Trophoblast cell (in vitro differentiated cells and primary cell): ENCODE measurements at regions not wholly inside any gene's neighbourhood (a gene's known extent, or its start where the extent isn't known, plus 50 kb on each side); places are given as distances from the start of the nearest gene placed in this dataset.
A peak's percentile ranks its signal among the peaks of the same experiment; 100 is the strongest.

ENCODE experiments used
- DNase-seq, 2 donors: peaks; one replicate each; pipeline ENCODE4 v3.0.0-alpha.2; 2016
- H2AFZ ChIP-seq: 2 replicates; pipeline ENCODE4 v1.6.1; 2013; ENCODE audit warnings: low read length, moderate library complexity, mild to moderate bottlenecking; ENCODE audit not compliant: insufficient read depth, poor library complexity
- H2AK5ac ChIP-seq: 2 replicates; pipeline ENCODE4 v1.6.1; 2013; ENCODE audit warnings: mild to moderate bottlenecking, low read length
- H2BK120ac ChIP-seq: 2 replicates; pipeline ENCODE4 v1.6.1; 2013; ENCODE audit warnings: low read length, mild to moderate bottlenecking, moderate library complexity; ENCODE audit not compliant: insufficient read depth, poor library complexity
- H2BK12ac ChIP-seq: 2 replicates; pipeline ENCODE4 v1.6.1; 2013; ENCODE audit warnings: mild to moderate bottlenecking, low read length, moderate library complexity
- H2BK5ac ChIP-seq: 2 replicates; pipeline ENCODE4 v1.6.1; 2013; ENCODE audit warnings: low read length, low read depth, moderate library complexity, mild to moderate bottlenecking; ENCODE audit not compliant: poor library complexity
- H3K14ac ChIP-seq: 2 replicates; pipeline ENCODE4 v1.6.1; 2013; ENCODE audit warnings: mild to moderate bottlenecking, low read length
- H3K18ac ChIP-seq: 2 replicates; pipeline ENCODE4 v1.6.1; 2013; ENCODE audit warnings: mild to moderate bottlenecking, low read length
- H3K23ac ChIP-seq: 2 replicates; pipeline ENCODE4 v1.6.1; 2013; ENCODE audit warnings: low read length
- H3K27ac ChIP-seq: 2 replicates; pipeline ENCODE4 v1.5.1; 2013; ENCODE audit warnings: low read depth, mild to moderate bottlenecking, inconsistent platforms, low read length, moderate library complexity
- H3K27me3 ChIP-seq: 2 replicates; pipeline ENCODE4 v1.6.1; 2013; ENCODE audit warnings: inconsistent platforms, mild to moderate bottlenecking, low read length, moderate library complexity; ENCODE audit not compliant: insufficient read depth
- H3K36me3 ChIP-seq, 2 experiments: 1 replicate in 1 of 2; 2 replicates in 1 of 2; pipeline ENCODE4 v1.6.1; 2013; ENCODE audit warnings: low read length in 2 of 2, mild to moderate bottlenecking in 2 of 2, moderate library complexity in 1 of 2; ENCODE audit not compliant: insufficient read depth in 2 of 2, control insufficient read depth in 1 of 2
- H3K4ac ChIP-seq: 2 replicates; pipeline ENCODE4 v1.6.1; 2013; ENCODE audit warnings: low read depth, mild to moderate bottlenecking, low read length, moderate library complexity
- H3K4me1 ChIP-seq, 2 experiments: 1 replicate in 1 of 2; 2 replicates in 1 of 2; pipeline ENCODE4 v1.6.1; 2013; ENCODE audit warnings: low read length in 2 of 2, mild to moderate bottlenecking in 2 of 2, moderate library complexity in 1 of 2; ENCODE audit not compliant: insufficient read depth in 2 of 2, control insufficient read depth in 1 of 2
- H3K4me2 ChIP-seq: 2 replicates; pipeline ENCODE4 v1.6.1; 2013; ENCODE audit warnings: inconsistent platforms, mild to moderate bottlenecking, low read length, moderate library complexity
- H3K4me3 ChIP-seq: 2 replicates; pipeline ENCODE4 v1.5.1; 2013; ENCODE audit warnings: mild to moderate bottlenecking, low read depth, low read length, inconsistent platforms
- H3K79me1 ChIP-seq: one replicate; pipeline ENCODE4 v1.6.1; 2013; ENCODE audit warnings: low read length
- H3K79me2 ChIP-seq: 2 replicates; pipeline ENCODE4 v1.6.1; 2013; ENCODE audit warnings: low read length, mild to moderate bottlenecking; ENCODE audit not compliant: control insufficient read depth, insufficient read depth, poor library complexity
- H3K9ac ChIP-seq: 2 replicates; pipeline ENCODE4 v1.6.1; 2013; ENCODE audit warnings: mild to moderate bottlenecking, low read length
- H3K9me3 ChIP-seq: 2 replicates; pipeline ENCODE4 v1.6.1; 2013; ENCODE audit warnings: low read depth, mild to moderate bottlenecking, control low read depth, inconsistent platforms, low read length; ENCODE audit not compliant: insufficient read depth
- H4K12ac ChIP-seq: 2 replicates; pipeline ENCODE4 v1.6.1; 2013; ENCODE audit warnings: low read depth, mild to moderate bottlenecking, low read length, moderate library complexity
- H4K8ac ChIP-seq: 2 replicates; pipeline ENCODE4 v1.6.1; 2013; ENCODE audit warnings: low read depth, mild to moderate bottlenecking, low read length, moderate library complexity
- H4K91ac ChIP-seq: one replicate; pipeline ENCODE4 v1.6.1; 2013; ENCODE audit warnings: low read depth, mild to moderate bottlenecking, low read length, moderate library complexity
- WGBS: extraction: QIAGEN DNeasy Blood & Tissue Kit; methylation state at CpG from one replicate; pipeline ENCODE4 v1.1.7; 2013; ENCODE audit warnings: missing lambda C conversion rate; ENCODE audit not compliant: insufficient read length, insufficient coverage; ENCODE audit errors: extremely low coverage; 5-methylcytosine and 5-hydroxymethylcytosine counted together

DNA sequence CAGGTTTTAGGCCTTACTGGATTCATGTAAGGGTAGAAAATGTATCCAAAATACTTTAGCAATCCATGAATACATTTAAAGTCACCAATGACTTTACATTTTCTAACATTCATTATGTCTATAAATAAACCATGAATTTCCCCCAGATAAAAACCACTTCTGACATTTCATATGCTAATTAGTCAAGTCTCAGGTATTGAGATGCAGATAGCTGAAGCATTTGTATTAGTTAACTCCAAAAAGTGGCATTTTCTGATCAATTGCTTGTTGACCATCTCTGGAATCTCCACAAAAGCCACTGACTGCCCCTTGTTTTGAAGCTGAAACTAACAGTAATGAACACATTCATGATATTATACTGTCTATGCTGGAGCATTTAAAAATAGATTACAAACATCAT is 68.4 kb upstream of the RAP2B start:
- Histone ChIP-seq H2AFZ (no peak overlapping the region), H3K4me1 (no peaks in the 10 kb centered on the region), H3K18ac (no peak overlapping the region), H3K79me2 (no peaks in the 10 kb centered on the region), H3K27me3 (no peaks in the 10 kb centered on the region), H3K4ac (no peak overlapping the region), H3K79me1 (no peaks in the 10 kb centered on the region), H3K9ac (no peak overlapping the region), H3K4me2 (no peak overlapping the region), H2BK12ac (no peak overlapping the region), H2BK120ac (no peak overlapping the region), H4K12ac (no peak overlapping the region), H2AK5ac (no peak overlapping the region), H3K4me3 (no peak overlapping the region), H3K27ac (no peak overlapping the region), H3K14ac (no peak overlapping the region), H3K36me3 (no peaks in the 10 kb centered on the region), H3K9me3 (no peaks in the 10 kb centered on the region), H2BK5ac (no peak overlapping the region), H4K8ac (no peak overlapping the region), H4K91ac (no peak overlapping the region), H3K23ac (no peak overlapping the region)
- DNase-seq = no peak

DNA sequence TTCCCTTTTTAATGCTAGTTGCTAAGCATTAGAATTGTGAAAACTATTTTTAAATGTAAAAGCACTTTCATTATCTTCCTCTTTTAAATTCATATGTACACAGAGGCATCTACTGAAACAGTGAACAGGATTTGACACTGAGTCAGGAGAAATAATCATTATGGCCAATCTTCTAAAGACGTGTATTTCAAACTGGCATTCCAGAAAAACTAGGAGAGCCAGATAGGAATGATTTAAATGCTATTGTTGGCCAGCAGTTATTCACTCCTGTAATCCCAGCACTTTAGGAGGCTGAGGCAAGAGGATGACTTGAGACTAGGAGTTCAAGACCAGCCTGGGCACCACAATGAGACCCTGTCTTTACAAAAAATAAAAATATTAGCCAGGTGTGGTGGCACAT is 67.6 kb upstream of the RAP2B start:
- Histone ChIP-seq H2AFZ (no peak overlapping the region), H2BK5ac (no peak overlapping the region), H3K4me3 (no peak overlapping the region), H3K79me1 (no peaks in the 10 kb centered on the region), H2BK12ac (no peak overlapping the region), H3K36me3 (no peaks in the 10 kb centered on the region), H3K4me2 (no peak overlapping the region), H3K9ac (no peak overlapping the region), H2AK5ac (no peak overlapping the region), H3K4ac (no peak overlapping the region), H4K12ac (no peak overlapping the region), H4K91ac (no peak overlapping the region), H3K79me2 (no peaks in the 10 kb centered on the region), H3K27ac (no peak overlapping the region), H4K8ac (no peak overlapping the region), H3K4me1 (no peaks in the 10 kb centered on the region), H3K27me3 (no peaks in the 10 kb centered on the region), H3K9me3 (no peaks in the 10 kb centered on the region), H3K23ac (no peak overlapping the region), H2BK120ac (no peak overlapping the region), H3K18ac (no peak overlapping the region), H3K14ac (no peak overlapping the region)
- no CpG with 5 or more reads among the region's 1 CpG for WGBS
- peak; percentile 26 to 72 for DNase-seq

DNA sequence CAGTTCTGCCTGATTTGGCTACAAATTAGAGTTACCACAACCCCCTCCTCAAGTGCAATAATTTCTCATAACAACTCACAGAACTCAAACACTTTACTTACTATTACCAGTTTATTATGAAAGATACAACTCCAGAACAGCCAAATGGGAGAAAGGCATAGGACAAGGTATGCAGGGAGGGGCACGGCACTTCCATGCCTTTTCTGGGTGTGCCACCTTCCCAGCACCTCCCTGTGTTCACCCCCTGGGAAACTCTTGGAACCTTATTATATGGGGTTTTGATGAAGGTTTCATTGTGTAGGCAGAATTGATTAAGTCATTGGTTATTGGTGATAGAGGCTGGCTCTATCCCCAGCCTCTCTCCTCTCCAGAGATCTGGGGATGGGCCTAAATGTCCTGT is 66.6 kb upstream of the RAP2B start:
- Histone ChIP-seq H2BK12ac (no peak overlapping the region), H3K79me2 (no peaks in the 10 kb centered on the region), H4K91ac (no peak overlapping the region), H2AK5ac (no peak overlapping the region), H3K14ac (no peak overlapping the region), H3K18ac (no peak overlapping the region), H2BK120ac (no peak overlapping the region), H4K8ac (no peak overlapping the region), H3K4ac (no peak overlapping the region), H3K79me1 (no peaks in the 10 kb centered on the region), H3K27me3 (no peaks in the 10 kb centered on the region), H3K27ac (no peak overlapping the region), H3K23ac (no peak overlapping the region), H3K9me3 (no peaks in the 10 kb centered on the region), H4K12ac (no peak overlapping the region), H3K36me3 (no peaks in the 10 kb centered on the region), H3K9ac (no peak overlapping the region), H3K4me3 (no peak overlapping the region), H2BK5ac (no peak overlapping the region), H3K4me1 (no peaks in the 10 kb centered on the region), H3K4me2 (no peak overlapping the region), H2AFZ (no peak overlapping the region)
- no peak for DNase-seq
- no CpG with 5 or more reads among the region's 1 CpG for WGBS

DNA sequence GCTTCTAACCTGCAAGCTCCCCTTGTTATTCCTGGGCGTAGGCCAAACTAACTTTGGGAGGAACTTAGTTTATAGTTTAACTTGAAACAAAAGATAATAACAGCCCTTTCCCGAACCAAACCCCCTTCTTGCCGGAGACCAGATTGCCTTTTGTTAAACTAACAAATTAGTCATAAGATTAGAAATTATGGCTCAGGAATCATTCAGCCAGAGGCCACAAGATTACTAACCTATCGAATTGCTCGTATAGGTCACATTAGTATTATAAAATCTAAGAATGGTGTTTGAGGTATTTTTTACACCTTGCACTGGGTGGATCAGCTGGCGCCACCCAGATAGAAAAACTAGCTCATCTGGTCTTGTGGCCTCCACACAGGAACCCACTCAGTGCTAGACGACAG is 65.3 kb upstream of the RAP2B start:
- no peak for DNase-seq
- WGBS = no CpG with 5 or more reads among the region's 7 CpGs
- no peak overlapping the region for H3K9ac ChIP-seq
- no peak overlapping the region for H4K8ac ChIP-seq
- H3K4ac ChIP-seq = no peak overlapping the region
- no peaks in the 10 kb centered on the region for H3K9me3 ChIP-seq
- H3K4me2 ChIP-seq = no peak overlapping the region
- no peak overlapping the region for H3K27ac ChIP-seq
- no peak overlapping the region for H3K4me3 ChIP-seq
- H2AFZ ChIP-seq = no peak overlapping the region
- H3K14ac ChIP-seq = no peak overlapping the region
- no peak overlapping the region for H4K91ac ChIP-seq
- no peak overlapping the region for H4K12ac ChIP-seq
- H3K79me2 ChIP-seq = no peaks in the 10 kb centered on the region
- H2AK5ac ChIP-seq = no peak overlapping the region
- H2BK5ac ChIP-seq = no peak overlapping the region
- no peak overlapping the region for H2BK12ac ChIP-seq
- no peaks in the 10 kb centered on the region for H3K27me3 ChIP-seq
- H3K36me3 ChIP-seq = no peaks in the 10 kb centered on the region
- no peak overlapping the region for H3K23ac ChIP-seq
- H3K79me1 ChIP-seq = no peaks in the 10 kb centered on the region
- no peaks in the 10 kb centered on the region for H3K4me1 ChIP-seq
- H2BK120ac ChIP-seq = no peak overlapping the region
- H3K18ac ChIP-seq = no peak overlapping the region

DNA sequence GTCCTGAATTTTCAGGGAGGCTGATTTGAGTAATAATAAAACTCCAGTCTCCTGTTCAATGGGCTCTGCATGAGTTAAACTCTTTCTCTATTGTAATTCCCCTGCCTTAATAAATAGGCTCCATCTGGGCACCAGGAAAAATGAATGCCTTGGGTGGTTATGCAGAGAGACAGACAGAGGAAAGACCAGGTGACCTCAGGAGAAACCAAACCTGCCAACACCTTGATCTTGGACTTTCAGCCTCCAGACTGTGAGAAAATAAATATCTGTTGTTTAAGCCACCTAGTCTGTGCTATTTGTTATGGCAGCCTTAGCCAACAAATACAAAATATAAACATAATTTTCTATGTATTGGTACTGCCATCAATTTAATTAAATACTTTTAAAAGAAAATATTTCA is 64.8 kb upstream of the RAP2B start:
- no peak overlapping the region for H2AK5ac ChIP-seq
- no peaks in the 10 kb centered on the region for H3K27me3 ChIP-seq
- no peak overlapping the region for H2BK120ac ChIP-seq
- H2BK12ac ChIP-seq = no peak overlapping the region
- H3K18ac ChIP-seq = no peak overlapping the region
- H3K79me2 ChIP-seq = no peaks in the 10 kb centered on the region
- no peak overlapping the region for H3K23ac ChIP-seq
- H3K4me1 ChIP-seq = no peaks in the 10 kb centered on the region
- H4K8ac ChIP-seq = no peak overlapping the region
- no peak overlapping the region for H3K14ac ChIP-seq
- H4K91ac ChIP-seq = no peak overlapping the region
- DNase-seq = no peak
- H3K9ac ChIP-seq = no peak overlapping the region
- no peak overlapping the region for H3K4me3 ChIP-seq
- no peaks in the 10 kb centered on the region for H3K36me3 ChIP-seq
- no peak overlapping the region for H3K4me2 ChIP-seq
- no peak overlapping the region for H3K27ac ChIP-seq
- no peaks in the 10 kb centered on the region for H3K9me3 ChIP-seq
- H3K79me1 ChIP-seq = no peaks in the 10 kb centered on the region
- no peak overlapping the region for H2AFZ ChIP-seq
- H2BK5ac ChIP-seq = no peak overlapping the region
- no peak overlapping the region for H3K4ac ChIP-seq
- no peak overlapping the region for H4K12ac ChIP-seq
